T-cell (primary cell): ENCODE measurements at regions not wholly inside any gene's neighbourhood (a gene's known extent, or its start where the extent isn't known, plus 50 kb on each side); places are given as distances from the start of the nearest gene placed in this dataset.

ENCODE experiments used
- ATAC-seq, 4 experiments: fragments of 200-7000 bp in 3 of 4; fragments of 150-1000 bp in 1 of 4; cut with Tn5 transposase; replicated peaks in 1 of 4; 1 replicate in 3 of 4; 2 replicates in 1 of 4; pipeline ENCODE4 v1.10.0; 2021; ENCODE audit warnings: moderate library complexity in 3 of 4, mild to moderate bottlenecking in 2 of 4, moderate number of reproducible peaks in 1 of 4
- CTCF ChIA-PET, 2 donors: fragments of 300-600 bp; sonication (Branson Sonifier 250); formaldehyde crosslinking; loops; one replicate each; lab custom pipeline; 2022; ENCODE audit warnings: antibody characterized with exemption in 2 of 2; lab: Charles Lee
- POLR2A ChIA-PET, 2 donors: fragments of 300-600 bp; sonication (Branson Sonifier 250); formaldehyde crosslinking; loops; one replicate each; lab custom pipeline; 2022; ENCODE audit warnings: antibody characterized with exemption in 2 of 2; lab: Charles Lee
- DNase-seq, 35 experiments: peaks; one replicate each; pipeline versions ENCODE4 v3.0.0 to v3.0.0-alpha.2; 2013 to 2023
- H3K27ac ChIP-seq: one replicate; pipeline ENCODE4 v1.5.1; 2013; ENCODE audit warnings: low read length
- H3K27me3 ChIP-seq, 2 experiments: replicated peaks in 1 of 2; 1 replicate in 1 of 2; 2 replicates in 1 of 2; pipeline versions ENCODE4 v1.6.1 to v1.7.0; 2013; ENCODE audit warnings: low read length in 1 of 2, mixed read lengths in 1 of 2; ENCODE audit not compliant: control insufficient read depth in 2 of 2, insufficient read depth in 2 of 2; ENCODE audit errors: extremely low read depth in 1 of 2
- H3K36me3 ChIP-seq, 2 donors: 1 replicate in 1 of 2; 2 replicates in 1 of 2; pipeline versions ENCODE4 v1.6.1 to v1.7.0; 2013; ENCODE audit warnings: low read length in 1 of 2; ENCODE audit not compliant: control insufficient read depth in 2 of 2, insufficient read depth in 1 of 2; ENCODE audit errors: extremely low read depth in 1 of 2
- H3K4me1 ChIP-seq, 2 experiments: 1 replicate in 1 of 2; 2 replicates in 1 of 2; pipeline versions ENCODE4 v1.6.1 to v1.7.0; 2013; ENCODE audit warnings: low read length in 2 of 2, mixed read lengths in 1 of 2; ENCODE audit not compliant: insufficient read depth in 2 of 2, control insufficient read depth in 1 of 2; ENCODE audit errors: extremely low read depth in 1 of 2
- H3K4me3 ChIP-seq, 2 donors: 1 replicate in 1 of 2; 2 replicates in 1 of 2; pipeline versions ENCODE4 v1.5.1 to v1.7.0; 2013; ENCODE audit warnings: mild to moderate bottlenecking in 2 of 2, low read length in 1 of 2, moderate library complexity in 1 of 2; ENCODE audit not compliant: control insufficient read depth in 1 of 2; ENCODE audit errors: extremely low read depth in 1 of 2
- H3K9me3 ChIP-seq: 2 replicates; pipeline ENCODE4 v1.7.0; 2013
- H3K27ac Mint-ChIP-seq, 2 donors: one replicate each; pipeline ENCODE4 v1.8.0; 2020 to 2021; ENCODE audit warnings: mild to moderate bottlenecking in 2 of 2, mixed read lengths in 2 of 2
- H3K27me3 Mint-ChIP-seq, 2 donors: one replicate each; pipeline ENCODE4 v1.8.0; 2021 to 2022; ENCODE audit warnings: mixed read lengths in 2 of 2
- H3K36me3 Mint-ChIP-seq: one replicate; pipeline ENCODE4 v1.8.0; 2021; ENCODE audit warnings: mixed read lengths
- H3K4me1 Mint-ChIP-seq, 3 donors: one replicate each; pipeline ENCODE4 v1.8.0; 2020 to 2022; ENCODE audit warnings: mixed read lengths in 3 of 3, mild to moderate bottlenecking in 1 of 3
- H3K4me3 Mint-ChIP-seq, 3 donors: one replicate each; pipeline ENCODE4 v1.8.0; 2020 to 2022; ENCODE audit warnings: mild to moderate bottlenecking in 3 of 3, mixed read lengths in 3 of 3, moderate library complexity in 3 of 3
- H3K9me3 Mint-ChIP-seq, 3 donors: one replicate each; pipeline ENCODE4 v1.8.0; 2020 to 2022; ENCODE audit warnings: mixed read lengths in 3 of 3
- WGBS: methylation state at CpG from one replicate; pipeline ENCODE4 v1.1.5; 2013; ENCODE audit warnings: missing lambda C conversion rate; ENCODE audit not compliant: insufficient coverage; 5-methylcytosine and 5-hydroxymethylcytosine counted together

DNA sequence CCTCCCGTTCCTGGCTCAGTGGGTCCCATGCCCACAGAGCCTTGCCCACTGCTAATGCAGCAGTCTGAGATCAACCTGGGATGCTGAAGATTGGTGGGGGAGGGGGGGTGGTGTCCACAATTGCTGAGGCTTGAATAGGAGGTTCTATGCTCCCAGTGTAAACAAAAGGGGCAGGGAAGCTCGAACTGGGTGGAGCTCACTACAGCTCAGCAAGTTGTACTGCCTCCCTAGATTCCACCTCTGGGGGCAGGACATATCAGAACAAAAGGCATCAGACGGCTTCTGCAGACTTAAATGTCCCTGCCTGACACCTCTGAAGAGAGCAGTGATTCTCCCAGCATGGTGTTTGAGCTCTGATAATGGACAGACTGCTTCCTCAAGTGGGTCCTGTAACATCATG, 885.6 kb upstream of the COX7C start:
- WGBS = 62% methylated on average over 3 of the region's 3 CpGs
- Histone ChIP-seq H3K4me3 (no peak overlapping the region), H3K4me1 (no peaks in the 10 kb centered on the region), H3K36me3 (no peaks in the 10 kb centered on the region), H3K27me3 (no peaks in the 10 kb centered on the region), H3K27ac (no peak overlapping the region), H3K9me3 (no peaks in the 10 kb centered on the region)
- DNase-seq = no peak
- Mint-ChIP-seq H3K27me3 (no peaks in the 10 kb centered on the region), H3K4me3 (no peak overlapping the region), H3K9me3 (peaks cover 8 to 12% (median 10%) of the 10 kb centered on the region in 3 donors), H3K27ac (no peak overlapping the region), H3K4me1 (no peaks in the 10 kb centered on the region), H3K36me3 (no peaks in the 10 kb centered on the region)
- CTCF ChIA-PET = no interaction called here
- no peak for ATAC-seq
- POLR2A ChIA-PET = no interaction called here

GRCh38 chr5:85741972-85742371, 875.8 kb upstream of the COX7C start:
- H3K9me3 Mint-ChIP-seq = peaks cover 7 to 15% (median 7%) of the 10 kb centered on the region in 3 donors
- no peak for ATAC-seq
- Histone ChIP-seq H3K27ac (no peak overlapping the region), H3K27me3 (no peaks in the 10 kb centered on the region), H3K36me3 (no peaks in the 10 kb centered on the region), H3K4me3 (no peak overlapping the region), H3K4me1 (no peaks in the 10 kb centered on the region), H3K9me3 (no peaks in the 10 kb centered on the region)
- ChIA-PET POLR2A (no interaction called here), CTCF (no interaction called here)
- H3K36me3 Mint-ChIP-seq = no peaks in the 10 kb centered on the region
- DNase-seq = no peak
- H3K4me1 Mint-ChIP-seq = no peaks in the 10 kb centered on the region
- no peaks in the 10 kb centered on the region for H3K27me3 Mint-ChIP-seq
- H3K27ac Mint-ChIP-seq = no peak overlapping the region
- H3K4me3 Mint-ChIP-seq = no peak overlapping the region

DNA sequence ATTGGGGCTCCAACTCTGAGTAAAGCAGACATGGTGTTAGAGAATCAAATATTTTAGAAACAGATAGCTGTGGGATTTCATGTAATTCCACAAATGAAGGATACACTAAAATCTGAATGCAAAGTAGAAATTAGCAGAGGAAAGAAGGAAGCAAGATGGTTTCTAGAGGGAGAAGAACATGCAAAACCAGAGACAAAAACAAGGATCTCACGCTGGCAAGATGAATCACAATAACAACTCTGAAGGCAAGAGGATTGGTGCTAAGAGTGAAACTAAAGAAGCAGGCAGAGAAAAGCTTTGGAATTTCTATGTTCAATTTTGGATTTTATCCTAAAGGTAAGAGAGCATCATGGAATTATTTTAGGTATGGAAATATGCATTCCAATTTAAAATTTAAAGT, 857.2 kb upstream of the COX7C start:
- ATAC-seq = no peak
- no peaks in the 10 kb centered on the region for H3K36me3 Mint-ChIP-seq
- ChIA-PET POLR2A (no interaction called here), CTCF (no interaction called here)
- H3K4me1 Mint-ChIP-seq = no peaks in the 10 kb centered on the region
- H3K27me3 Mint-ChIP-seq = no peaks in the 10 kb centered on the region
- WGBS = 80% methylated on average over 1 of the region's 1 CpG
- H3K4me3 Mint-ChIP-seq = no peak overlapping the region
- Histone ChIP-seq H3K27ac (no peak overlapping the region), H3K9me3 (no peaks in the 10 kb centered on the region), H3K36me3 (no peaks in the 10 kb centered on the region), H3K4me1 (no peaks in the 10 kb centered on the region), H3K27me3 (no peaks in the 10 kb centered on the region), H3K4me3 (no peak overlapping the region)
- H3K27ac Mint-ChIP-seq = no peak overlapping the region
- peaks cover 11 to 12% (median 12%) of the 10 kb centered on the region in 3 donors for H3K9me3 Mint-ChIP-seq
- no peak for DNase-seq

DNA sequence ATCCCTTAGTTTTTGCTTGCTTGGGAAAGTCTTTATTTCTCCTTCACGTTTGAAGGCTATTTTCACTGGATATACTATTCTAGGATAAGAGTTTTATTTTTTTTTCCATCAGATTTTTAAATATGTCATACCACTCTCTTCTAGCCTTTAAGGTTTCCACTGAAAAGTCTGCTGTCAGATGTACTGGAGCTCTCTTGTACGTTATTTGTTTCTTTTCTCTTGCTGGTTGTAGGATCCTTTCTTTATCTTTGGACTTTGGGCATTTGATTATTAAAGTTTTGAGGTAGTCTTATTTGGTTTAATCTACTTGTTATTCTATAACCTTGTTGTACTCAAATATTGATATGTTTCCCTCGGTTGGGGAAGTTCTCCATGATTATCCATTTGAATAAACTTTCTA, 848.4 kb upstream of the COX7C start:
- Mint-ChIP-seq H3K4me3 (no peak overlapping the region), H3K4me1 (no peaks in the 10 kb centered on the region), H3K36me3 (no peaks in the 10 kb centered on the region), H3K27me3 (no peaks in the 10 kb centered on the region), H3K9me3 (peaks cover 18 to 32% (median 29%) of the 10 kb centered on the region in 3 donors), H3K27ac (no peak overlapping the region)
- ATAC-seq = no peak
- H3K4me3 ChIP-seq = no peak overlapping the region
- no peaks in the 10 kb centered on the region for H3K4me1 ChIP-seq
- CTCF ChIA-PET = no interaction called here
- H3K27me3 ChIP-seq = no peaks in the 10 kb centered on the region
- no CpG with 5 or more reads among the region's 3 CpGs for WGBS
- no peaks in the 10 kb centered on the region for H3K36me3 ChIP-seq
- DNase-seq = no peak
- H3K9me3 ChIP-seq = peaks cover 3% of the 10 kb centered on the region
- no peak overlapping the region for H3K27ac ChIP-seq
- POLR2A ChIA-PET = no interaction called here

- ATAC-seq (no peak), DNase-seq (no peak)
- no peaks in the 10 kb centered on the region for H3K4me1 ChIP-seq
- ChIA-PET POLR2A (no interaction called here), CTCF (no interaction called here)
- Mint-ChIP-seq H3K4me3 (no peak overlapping the region), H3K9me3 (peaks cover 6 to 12% (median 10%) of the 10 kb centered on the region in 3 donors), H3K27ac (no peak overlapping the region), H3K36me3 (no peaks in the 10 kb centered on the region), H3K4me1 (no peaks in the 10 kb centered on the region), H3K27me3 (no peaks in the 10 kb centered on the region)
- WGBS = 88% methylated on average over 2 of the region's 2 CpGs
- no peak overlapping the region for H3K27ac ChIP-seq
- H3K4me3 ChIP-seq = no peak overlapping the region
- no peaks in the 10 kb centered on the region for H3K27me3 ChIP-seq
- no peaks in the 10 kb centered on the region for H3K9me3 ChIP-seq
- H3K36me3 ChIP-seq = no peaks in the 10 kb centered on the region
Measured at GRCh38 chr5:85784746-85785145, 833.0 kb upstream of the COX7C start.

DNA sequence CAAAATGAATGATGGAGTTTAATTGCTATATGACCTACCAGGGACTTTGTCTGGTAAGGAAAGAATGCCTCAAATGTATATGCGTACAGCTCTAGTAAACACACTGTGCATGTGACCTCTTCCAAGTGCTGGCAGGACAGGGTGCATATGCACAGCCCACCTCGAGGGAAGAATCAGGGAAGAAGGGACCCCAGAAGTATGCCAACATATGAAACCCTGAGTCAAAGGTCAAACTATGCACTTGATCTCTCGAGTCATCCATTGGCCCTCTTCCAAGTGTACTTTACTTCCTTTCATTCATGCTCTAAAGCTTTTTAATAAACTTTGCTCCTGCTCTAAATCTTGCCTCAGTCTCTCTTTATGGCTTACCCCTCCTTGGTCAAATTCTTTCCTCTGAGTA, 804.6 kb upstream of the COX7C start:
- Mint-ChIP-seq H3K36me3 (no peaks in the 10 kb centered on the region), H3K27ac (no peak overlapping the region), H3K9me3 (peaks cover 0 to 8% (median 0%) of the 10 kb centered on the region in 3 donors), H3K4me3 (no peak overlapping the region), H3K4me1 (no peaks in the 10 kb centered on the region), H3K27me3 (no peaks in the 10 kb centered on the region)
- no peaks in the 10 kb centered on the region for H3K4me1 ChIP-seq
- H3K4me3 ChIP-seq = no peak overlapping the region
- POLR2A ChIA-PET = no interaction called here
- no peak for ATAC-seq
- CTCF ChIA-PET = interaction anchor here in 1 of 2 donors (0.6 kb wide), 1 partner anchor 174 kb away, joined by 3 read pairs; no protein-coding TSS in a partner anchor
- no peaks in the 10 kb centered on the region for H3K27me3 ChIP-seq
- no peak for DNase-seq
- H3K36me3 ChIP-seq = no peaks in the 10 kb centered on the region
- H3K9me3 ChIP-seq = no peaks in the 10 kb centered on the region
- no peak overlapping the region for H3K27ac ChIP-seq
- 67% methylated on average over 2 of the region's 3 CpGs for WGBS

- no peak for ATAC-seq
- CTCF ChIA-PET = no interaction called here
- no peaks in the 10 kb centered on the region for H3K36me3 Mint-ChIP-seq
Measured at GRCh38 chr5:85814596-85814995, 803.1 kb upstream of the COX7C start.

More at GRCh38 chr5:85814596-85814995, 803.1 kb upstream of the COX7C start:
- Mint-ChIP-seq H3K27ac (no peak overlapping the region), H3K9me3 (peaks cover 0 to 8% (median 0%) of the 10 kb centered on the region in 3 donors), H3K27me3 (no peaks in the 10 kb centered on the region), H3K4me1 (no peaks in the 10 kb centered on the region), H3K4me3 (no peak overlapping the region)
- POLR2A ChIA-PET = no interaction called here
- H3K27ac ChIP-seq = no peak overlapping the region
- no peak overlapping the region for H3K4me3 ChIP-seq
- no peak for DNase-seq
- H3K27me3 ChIP-seq = no peaks in the 10 kb centered on the region
- H3K4me1 ChIP-seq = no peaks in the 10 kb centered on the region
- no peaks in the 10 kb centered on the region for H3K9me3 ChIP-seq
- no peaks in the 10 kb centered on the region for H3K36me3 ChIP-seq
